SU-DHL-6 (cell line): ENCODE measurements at regions not wholly inside any gene's neighbourhood (a gene's known extent, or its start where the extent isn't known, plus 50 kb on each side); places are given as distances from the start of the nearest gene placed in this dataset.

Source experiments
- H2AFZ ChIP-seq: fragments of 200-600 bp; sonication (generic); 2 replicates; pipeline ENCODE4 v1.6.1; 2014; ENCODE audit warnings: low read depth, mild to moderate bottlenecking, moderate library complexity, mixed read lengths, antibody characterized with exemption, low read length; ENCODE audit not compliant: severe bottlenecking
- H3F3A ChIP-seq: fragments of 200-600 bp; shearing (Covaris generic); 2 replicates; pipeline ENCODE4 v1.6.0; 2016; ENCODE audit warnings: antibody characterized with exemption, mild to moderate bottlenecking; ENCODE audit not compliant: insufficient read depth
- H3K27ac ChIP-seq: fragments of 200-600 bp; sonication (generic); 2 replicates; pipeline ENCODE4 v1.5.1; 2016; ENCODE audit warnings: low read depth, mild to moderate bottlenecking, low read length, moderate library complexity, mixed read lengths
- H3K27me3 ChIP-seq: fragments of 200-600 bp; sonication (generic), shearing (Covaris generic); 2 replicates; pipeline ENCODE4 v1.6.0; 2014; ENCODE audit warnings: mild to moderate bottlenecking, low read length
- H3K36me3 ChIP-seq: fragments of 200-600 bp; sonication (generic); 2 replicates; pipeline ENCODE4 v1.6.1; 2014; ENCODE audit warnings: mild to moderate bottlenecking, low read length, mixed read lengths
- H3K4me2 ChIP-seq: fragments of 300-600, 200-600 bp; shearing (Covaris generic), sonication (generic); 2 replicates; pipeline ENCODE4 v1.6.0; 2014; ENCODE audit warnings: low read length, low read depth, mild to moderate bottlenecking; ENCODE audit not compliant: poor library complexity, severe bottlenecking
- H3K4me3 ChIP-seq: fragments of 200-600 bp; sonication (generic); 2 replicates; pipeline ENCODE4 v1.5.1; 2014; ENCODE audit warnings: antibody characterized with exemption, low read length, mild to moderate bottlenecking, mixed read lengths; ENCODE audit not compliant: insufficient read depth, poor library complexity, severe bottlenecking
- H3K79me2 ChIP-seq: fragments of 200-600 bp; sonication (generic); 2 replicates; pipeline ENCODE4 v1.6.1; 2014; ENCODE audit warnings: mild to moderate bottlenecking, low read length, moderate library complexity; ENCODE audit not compliant: insufficient read depth
- H3K9ac ChIP-seq: fragments of 200-600 bp; sonication (generic); 2 replicates; pipeline ENCODE4 v1.7.0; 2014; ENCODE audit warnings: mild to moderate bottlenecking, low read length
- H3K9me2 ChIP-seq: fragments of 200-600 bp; sonication (generic); replicated peaks from 2 replicates; pipeline ENCODE4 v1.6.1; 2014; ENCODE audit warnings: low read length; ENCODE audit not compliant: insufficient read depth
- H3K9me3 ChIP-seq: fragments of 200-600 bp; sonication (generic); 2 replicates; pipeline ENCODE4 v1.6.1; 2014; ENCODE audit warnings: low read length, mixed read lengths; ENCODE audit not compliant: insufficient read depth
- H4K20me1 ChIP-seq: fragments of 200-600 bp; sonication (generic); 2 replicates; pipeline ENCODE4 v1.6.1; 2014; ENCODE audit warnings: low read depth, mild to moderate bottlenecking, antibody characterized with exemption, low read length, moderate library complexity, mixed read lengths
- EZH2phosphoT487 ChIP-seq: fragments of 200-600 bp; sonication (generic), shearing (Covaris generic); conservative IDR thresholded peaks from 2 replicates; pipeline ENCODE4 v1.6.1; 2018; ENCODE audit warnings: mild to moderate bottlenecking, antibody characterized with exemption, low read length, moderate library complexity, mixed read lengths
- TF ChIP-seq, protein P1 (sequence below): fragments of 200-600 bp; sonication (generic); IDR thresholded peaks from one replicate; pipeline ENCODE4 v1.5.1; 2017; ENCODE audit warnings: antibody characterized with exemption, mild to moderate bottlenecking, low read length, moderate library complexity; ENCODE audit not compliant: insufficient read depth, poor library complexity, severe bottlenecking

GRCh38 chr13:99695857-99696256 is 194.6 kb downstream of the TM9SF2 start:
- Histone ChIP-seq H3K9ac (no peak overlapping the region), H3K27me3 (no peaks in the 10 kb centered on the region), H3K4me3 (no peak overlapping the region), H4K20me1 (no peaks in the 10 kb centered on the region), H3F3A (no peaks in the 10 kb centered on the region), H3K4me2 (no peak overlapping the region), H3K9me3 (no peaks in the 10 kb centered on the region), H3K9me2 (no peaks in the 10 kb centered on the region), H2AFZ (no peak overlapping the region), H3K79me2 (no peaks in the 10 kb centered on the region), H3K36me3 (no peaks in the 10 kb centered on the region), H3K27ac (no peak overlapping the region)
- TF ChIP-seq, protein P1, sequence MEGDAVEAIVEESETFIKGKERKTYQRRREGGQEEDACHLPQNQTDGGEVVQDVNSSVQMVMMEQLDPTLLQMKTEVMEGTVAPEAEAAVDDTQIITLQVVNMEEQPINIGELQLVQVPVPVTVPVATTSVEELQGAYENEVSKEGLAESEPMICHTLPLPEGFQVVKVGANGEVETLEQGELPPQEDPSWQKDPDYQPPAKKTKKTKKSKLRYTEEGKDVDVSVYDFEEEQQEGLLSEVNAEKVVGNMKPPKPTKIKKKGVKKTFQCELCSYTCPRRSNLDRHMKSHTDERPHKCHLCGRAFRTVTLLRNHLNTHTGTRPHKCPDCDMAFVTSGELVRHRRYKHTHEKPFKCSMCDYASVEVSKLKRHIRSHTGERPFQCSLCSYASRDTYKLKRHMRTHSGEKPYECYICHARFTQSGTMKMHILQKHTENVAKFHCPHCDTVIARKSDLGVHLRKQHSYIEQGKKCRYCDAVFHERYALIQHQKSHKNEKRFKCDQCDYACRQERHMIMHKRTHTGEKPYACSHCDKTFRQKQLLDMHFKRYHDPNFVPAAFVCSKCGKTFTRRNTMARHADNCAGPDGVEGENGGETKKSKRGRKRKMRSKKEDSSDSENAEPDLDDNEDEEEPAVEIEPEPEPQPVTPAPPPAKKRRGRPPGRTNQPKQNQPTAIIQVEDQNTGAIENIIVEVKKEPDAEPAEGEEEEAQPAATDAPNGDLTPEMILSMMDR = no peak
- TF ChIP-seq EZH2phosphoT487 = no peak

DNA sequence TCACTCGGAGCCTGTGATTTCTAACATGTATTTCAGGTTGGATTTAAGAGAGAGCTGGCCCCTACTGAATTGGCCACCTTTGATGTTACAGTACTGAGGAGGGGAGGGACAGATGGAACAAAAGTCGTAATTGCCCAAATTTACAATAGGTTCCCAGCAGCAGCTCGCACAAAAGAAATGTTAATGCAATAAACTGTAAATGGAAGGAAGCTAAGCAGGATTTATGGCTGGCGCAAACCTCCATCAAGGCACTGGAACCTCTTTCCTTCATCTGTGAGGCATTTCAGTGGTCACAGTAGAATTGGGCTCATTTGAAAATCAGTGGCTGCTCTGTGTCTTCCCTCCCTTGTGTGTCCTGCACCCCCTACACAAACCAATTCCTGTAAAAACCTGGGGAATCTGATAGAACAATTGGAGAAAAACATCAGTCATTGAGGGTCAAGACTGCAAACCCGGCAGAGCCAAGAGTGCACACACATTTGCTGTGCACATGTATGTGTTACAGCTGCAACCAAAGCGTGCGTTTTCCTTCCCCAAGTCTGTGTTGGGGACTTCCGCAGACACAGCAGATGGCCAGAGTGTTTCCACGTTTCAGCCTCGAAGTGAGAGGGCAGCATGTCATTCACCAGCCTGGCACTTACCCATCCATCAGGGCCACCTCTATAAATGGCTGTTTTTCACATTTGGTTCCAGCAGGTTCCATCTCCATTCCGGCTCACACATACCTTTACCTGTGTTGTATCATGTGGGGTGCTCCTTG is 192.8 kb downstream of the TM9SF2 start:
- Histone ChIP-seq H3K36me3 (no peaks in the 10 kb centered on the region), H3K27me3 (no peaks in the 10 kb centered on the region), H3K4me2 (no peak overlapping the region), H2AFZ (no peak overlapping the region), H3K4me3 (no peak overlapping the region), H3K9me3 (no peaks in the 10 kb centered on the region), H3K9me2 (no peaks in the 10 kb centered on the region), H3K79me2 (no peaks in the 10 kb centered on the region), H3K27ac (no peak overlapping the region), H4K20me1 (0 out of 2 replicates have a peak, but pooled peaks cover 5% of the 10 kb centered on the region), H3K9ac (no peak overlapping the region), H3F3A (no peaks in the 10 kb centered on the region)
- TF ChIP-seq, protein P1 = no peak
- TF ChIP-seq EZH2phosphoT487 = no peak

DNA sequence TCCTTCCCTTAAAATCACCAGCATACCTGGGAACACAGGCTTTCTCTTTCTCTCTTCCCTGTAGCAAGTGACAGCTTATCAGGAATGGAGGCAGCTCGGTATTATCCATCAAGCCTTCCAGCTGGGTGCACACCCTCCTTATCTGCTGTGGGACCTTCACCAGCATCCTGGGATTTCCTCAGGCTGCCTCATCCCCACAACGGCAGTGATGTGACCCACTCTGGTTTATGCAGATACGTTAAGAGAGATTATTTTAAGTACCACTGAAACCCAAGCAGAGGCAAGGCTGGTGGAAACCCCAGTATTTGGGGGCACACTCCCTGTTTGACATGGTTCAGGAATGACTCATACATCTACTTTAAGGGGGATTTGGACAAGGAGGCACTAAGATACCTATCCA is 192.1 kb downstream of the TM9SF2 start:
- Histone ChIP-seq H3K79me2 (no peaks in the 10 kb centered on the region), H3K9ac (no peak overlapping the region), H3K27me3 (no peaks in the 10 kb centered on the region), H2AFZ (no peak overlapping the region), H3K4me3 (no peak overlapping the region), H4K20me1 (0 out of 2 replicates have a peak, but pooled peaks cover 5% of the 10 kb centered on the region), H3K27ac (no peak overlapping the region), H3K9me3 (no peaks in the 10 kb centered on the region), H3K36me3 (no peaks in the 10 kb centered on the region), H3K4me2 (no peak overlapping the region), H3K9me2 (no peaks in the 10 kb centered on the region), H3F3A (no peaks in the 10 kb centered on the region)
- TF ChIP-seq EZH2phosphoT487 = no peak
- TF ChIP-seq, protein P1 = no peak
